ENCODE measurements at regions not wholly inside any gene's neighbourhood (a gene's known extent, or its start where the extent isn't known, plus 50 kb on each side); places are given as distances from the start of the nearest gene placed in this dataset.

DNA sequence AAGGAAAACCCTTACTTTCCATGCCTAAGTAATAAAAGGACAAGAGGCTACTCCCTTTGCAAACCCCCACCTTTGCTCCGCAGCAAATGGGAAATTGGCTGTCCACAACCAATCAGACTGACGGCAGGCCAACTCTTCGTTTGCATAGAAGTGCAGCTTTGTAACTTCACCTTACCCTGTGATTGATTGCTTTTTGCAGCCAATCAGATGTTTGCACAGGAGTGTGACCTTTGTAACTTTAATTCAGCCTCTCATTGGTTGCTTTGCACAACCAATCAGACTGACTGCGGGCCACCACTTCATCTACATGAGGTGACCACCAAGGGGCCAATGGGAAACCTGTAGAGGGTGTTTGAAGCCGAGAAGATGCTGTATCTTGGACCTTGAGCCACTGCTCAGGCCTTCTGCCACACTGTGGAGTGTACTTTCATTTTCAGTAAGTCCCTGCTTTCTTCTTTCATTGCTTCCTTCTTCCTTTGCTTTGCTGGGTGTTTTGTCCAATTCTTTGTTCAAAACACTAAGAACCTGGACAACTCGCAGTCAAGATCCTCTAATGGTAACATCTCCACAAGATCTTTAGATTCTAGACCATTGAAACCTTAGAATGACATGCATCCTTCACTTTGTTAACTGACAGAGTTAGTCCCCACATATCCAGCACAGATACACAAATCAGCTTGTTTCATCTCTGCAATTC, 51.3 kb upstream of the FREM1 start:
- no peak for DNase-seq

DNA sequence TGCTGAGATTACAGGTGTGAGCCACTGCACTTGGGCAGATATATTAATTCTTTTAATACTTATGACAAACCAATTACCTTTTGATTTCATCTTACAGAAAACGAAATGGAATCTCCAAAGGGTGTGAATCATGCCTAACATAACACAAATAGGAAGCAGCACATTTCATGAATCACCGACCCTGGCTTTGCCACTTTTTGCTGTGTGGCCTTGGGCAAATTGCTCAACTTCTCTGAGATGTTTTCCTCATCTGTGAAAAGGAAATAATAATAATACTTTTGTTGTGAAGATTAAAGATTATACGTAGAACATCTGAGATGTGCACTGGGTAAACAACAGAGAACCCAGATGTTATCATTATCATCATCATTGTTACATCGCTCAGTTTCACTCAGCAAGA, 50.7 kb upstream of the FREM1 start:
- no peak for DNase-seq
